ENCODE measurements at regions not wholly inside any gene's neighbourhood (a gene's known extent, or its start where the extent isn't known, plus 50 kb on each side); places are given as distances from the start of the nearest gene placed in this dataset.

- no peak for TF ChIP-seq CTCF (IDR thresholded peaks at IDR 0.05; ENCODE audit: extremely low read depth in 1 of 2, insufficient read depth in 1 of 2, low read depth in 1 of 2, low read length in 2 of 2)
- no peak for TF ChIP-seq POLR2A (IDR thresholded peaks at IDR 0.05; ENCODE audit: low read depth, low read length)
- TF ChIP-seq EZH2 (IDR thresholded peaks at IDR 0.05; ENCODE audit: borderline replicate concordance, low read depth, low read length, severe bottlenecking) = no peak
- TF ChIP-seq JUN (IDR thresholded peaks at IDR 0.05; ENCODE audit: borderline replicate concordance, insufficient read depth, insufficient read length, low read depth) = no peak
- TF ChIP-seq POLR2AphosphoS5 (IDR thresholded peaks at IDR 0.05; ENCODE audit: insufficient read depth, low read depth, low read length) = no peak
- TF ChIP-seq MAX (IDR thresholded peaks at IDR 0.05; ENCODE audit: insufficient read depth, insufficient read length) = no peak
- TF ChIP-seq FOS (IDR thresholded peaks at IDR 0.05; ENCODE audit: borderline replicate concordance, insufficient read depth, low read length) = no peak
Observed at GRCh38 chr16:9186061-9186460, 94.6 kb downstream of the HAPSTR1 start.
